ENCODE measurements at regions not wholly inside any gene's neighbourhood (a gene's known extent, or its start where the extent isn't known, plus 50 kb on each side); places are given as distances from the start of the nearest gene placed in this dataset.
"Not testable (repeated sequence)": the region's sequence is repeated elsewhere in the genome, so short reads cannot be mapped to it uniquely, and the experiment has no call there.

GRCh38 chr3:134737516-134737915 lies 57.5 kb upstream of the EPHB1 start:
- 19% methylated on average over 2 of the region's 2 CpGs for WGBS (ENCODE audit: insufficient coverage, low coverage, missing lambda C conversion rate)
- H3K9me1 ChIP-seq (ENCODE audit: control insufficient read depth, insufficient read depth, low read length), result no peaks in the 10 kb centered on the region
- no peak overlapping the region for H3K9ac ChIP-seq (ENCODE audit: insufficient read depth in 1 of 2, low read depth in 2 of 2, low read length in 2 of 2)
- H3K9me3 ChIP-seq (replicated peaks; ENCODE audit: control insufficient read depth, insufficient read depth, low read depth, low read length), result no peaks in the 10 kb centered on the region
- no TSS peak for BruUV-seq (replicated peaks)
- H3K4me2 ChIP-seq (ENCODE audit: insufficient read depth, low read length), result no peak overlapping the region
- no peak overlapping the region for H3K4me3 ChIP-seq
- no peaks in the 10 kb centered on the region for H3K4me1 ChIP-seq (replicated peaks in 1 of 2; ENCODE audit: control insufficient read depth in 2 of 2, insufficient read depth in 2 of 2, low read length in 2 of 2)
- no peaks in the 10 kb centered on the region for H4K20me1 ChIP-seq (replicated peaks; ENCODE audit: control insufficient read depth, insufficient read depth, low read length)
- FAIRE-seq, result no peak
- H3K27me3 ChIP-seq (ENCODE audit: control insufficient read depth in 2 of 2, insufficient read depth in 2 of 2, low read length in 2 of 2), result no peaks in the 10 kb centered on the region; a peak in 1 of 5 replicates
- TF ChIP-seq GABPB2 (CRISPR knock-in tag; conservative IDR thresholded peaks at IDR 0.05), result no peak
- TF ChIP-seq DPF2 (IDR thresholded peaks at IDR 0.05), result no peak
- TF ChIP-seq PCBP2 (IDR thresholded peaks at IDR 0.05; ENCODE audit: low read depth, low read length, poor library complexity, severe bottlenecking), result no peak
- no peak for TF ChIP-seq SFPQ (IDR thresholded peaks at IDR 0.05; ENCODE audit: low read depth, low read length)
- peak; percentile 46 for TF ChIP-seq CBFA2T3 (IDR thresholded peaks at IDR 0.05)
- TF ChIP-seq CBFA2T2 (conservative IDR thresholded peaks at IDR 0.05), result peak; percentile 15; the same call in 1 of the 2 replicates
- TF ChIP-seq TEAD4 (IDR thresholded peaks at IDR 0.05; ENCODE audit: low read length), result peak; percentile 61
- no peak for TF ChIP-seq TEAD4 (CRISPR knock-in tag; IDR thresholded peaks at IDR 0.05; ENCODE audit: borderline replicate concordance)
- TF ChIP-seq USF1 (CRISPR knock-in tag; IDR thresholded peaks at IDR 0.05), result no peak
- TF ChIP-seq NR4A1 (CRISPR knock-in tag; IDR thresholded peaks at IDR 0.05), result no peak
- no peak for TF ChIP-seq NR4A1 (tag; IDR thresholded peaks at IDR 0.05)
- H3K79me2 ChIP-seq (ENCODE audit: control insufficient read depth, insufficient read depth, low read length), result no peaks in the 10 kb centered on the region
- CTCF ChIA-PET (ENCODE audit: low intra/inter-chr PET ratio), result no interaction called here
- in situ Hi-C loops (cut with MboI), result no loop called here
- intact Hi-C loops (cut with micrococcal nuclease), result no loop called here
- ATAC-seq, result no peak
- no peaks in the 10 kb centered on the region for H3K36me3 ChIP-seq (ENCODE audit: control insufficient read depth, insufficient read depth, low read length)
- DNase-seq (ENCODE audit: extremely low read depth in 1 of 4, low spot score in 3 of 4), result peak in 2 of 4 experiments; percentile 1 to 4
- H2AFZ ChIP-seq (ENCODE audit: low read depth, low read length), result no peak overlapping the region
- POLR2A ChIA-PET, result no interaction called here
- no peak overlapping the region for H3K27ac ChIP-seq (ENCODE audit: extremely low read depth, low read depth, low read length)

DNA sequence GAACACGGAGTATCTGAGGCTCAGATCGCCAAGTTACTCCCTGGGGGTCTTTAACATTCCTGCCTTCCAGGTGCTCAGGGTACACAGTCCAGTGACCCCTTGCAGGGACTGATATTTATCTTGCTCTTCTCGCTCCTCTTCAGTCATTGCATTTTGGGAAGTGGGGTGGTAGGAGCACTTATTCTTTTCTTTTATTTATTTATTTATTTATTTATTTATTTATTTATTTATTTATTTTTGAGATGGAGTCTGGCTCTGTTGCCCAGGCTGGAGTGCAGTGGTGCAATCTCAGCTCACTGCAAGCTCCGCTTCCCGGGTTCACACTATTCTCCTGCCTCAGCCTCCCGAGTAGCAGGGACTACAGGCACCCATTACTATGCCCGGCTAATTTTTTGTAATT lies 55.0 kb upstream of the EPHB1 start:
- H3K9me3 ChIP-seq (replicated peaks; ENCODE audit: control insufficient read depth, insufficient read depth, low read depth, low read length); H3K36me3 ChIP-seq (ENCODE audit: control insufficient read depth, insufficient read depth, low read length); H3K4me1 ChIP-seq (replicated peaks in 1 of 2; ENCODE audit: control insufficient read depth in 2 of 2, insufficient read depth in 2 of 2, low read length in 2 of 2); H3K27me3 ChIP-seq (ENCODE audit: control insufficient read depth in 2 of 2, insufficient read depth in 2 of 2, low read length in 2 of 2); POLR2A ChIA-PET; H3K79me2 ChIP-seq (ENCODE audit: control insufficient read depth, insufficient read depth, low read length); H3K27ac ChIP-seq (ENCODE audit: extremely low read depth, low read depth, low read length); H3K4me2 ChIP-seq (ENCODE audit: insufficient read depth, low read length); DNase-seq (ENCODE audit: extremely low read depth in 1 of 4, low spot score in 3 of 4); H3K9ac ChIP-seq (ENCODE audit: insufficient read depth in 1 of 2, low read depth in 2 of 2, low read length in 2 of 2); CTCF ChIA-PET (ENCODE audit: low intra/inter-chr PET ratio); FAIRE-seq; H3K9me1 ChIP-seq (ENCODE audit: control insufficient read depth, insufficient read depth, low read length); ATAC-seq; in situ Hi-C loops (cut with MboI); H4K20me1 ChIP-seq (replicated peaks; ENCODE audit: control insufficient read depth, insufficient read depth, low read length); BruUV-seq (replicated peaks); intact Hi-C loops (cut with micrococcal nuclease); H3K4me3 ChIP-seq; H2AFZ ChIP-seq (ENCODE audit: low read depth, low read length): not testable (repeated sequence)
- 0% methylated on average over 7 of the region's 7 CpGs for whole genome bisulfite sequencing (ENCODE audit: insufficient coverage, low coverage, missing lambda C conversion rate)
